Psoas muscle (tissue), 7 donors: ENCODE measurements at regions not wholly inside any gene's neighbourhood (a gene's known extent, or its start where the extent isn't known, plus 50 kb on each side); places are given as distances from the start of the nearest gene placed in this dataset.

Experiments
- ATAC-seq, 4 donors: fragments of 200-7000 bp; cut with Tn5 transposase; one replicate each; pipeline ENCODE4 v1.9.1; 2020; ENCODE audit warnings: moderate library complexity in 3 of 4, mild to moderate bottlenecking in 2 of 4
- DNase-seq, 2 donors: peaks; one replicate each; pipeline ENCODE4 v3.0.0-alpha.2; 2020
- H3K27ac ChIP-seq: fragments of 200-600 bp; one replicate; pipeline ENCODE4 v1.8.0; 2022
- H3K27me3 ChIP-seq, 3 donors: fragments of 200-600 bp in 1 of 3; one replicate each; pipeline versions ENCODE4 v1.6.1 to v1.8.0; 2013 to 2022; ENCODE audit warnings: low read length in 2 of 3, mild to moderate bottlenecking in 2 of 3, moderate library complexity in 1 of 3; ENCODE audit not compliant: insufficient read depth in 3 of 3
- H3K36me3 ChIP-seq, 2 donors: fragments of 200-600 bp in 1 of 2; one replicate each; pipeline versions ENCODE4 v1.6.1 to v1.8.0; 2013 to 2022; ENCODE audit warnings: low read depth in 1 of 2, mild to moderate bottlenecking in 1 of 2, moderate library complexity in 1 of 2; ENCODE audit not compliant: insufficient read depth in 1 of 2
- H3K4me1 ChIP-seq: fragments of 200-600 bp; one replicate; pipeline ENCODE4 v1.8.0; 2022
- H3K4me3 ChIP-seq: fragments of 200-600 bp; one replicate; pipeline ENCODE4 v1.8.0; 2022; ENCODE audit warnings: mild to moderate bottlenecking
- H3K9me3 ChIP-seq: fragments of 200-600 bp; one replicate; pipeline ENCODE4 v1.8.0; 2022
- WGBS, 3 donors: extraction: QIAGEN DNeasy Blood & Tissue Kit; methylation state at CpG; one replicate each; pipeline versions ENCODE4 v1.1.6 to v1.1.7; 2013; 5-methylcytosine and 5-hydroxymethylcytosine counted together
- intact Hi-C, 2 donors: fragments of 100-400 bp; cut with DNase I; formaldehyde crosslinking; loops; one replicate each; pipeline versions ENCODE4 v1.11.0 to v1.14.2; 2022
- TF ChIP-seq, protein P1 (sequence below): fragments of 200-600 bp; IDR thresholded peaks from one replicate; pipeline ENCODE4 v1.8.0; 2022; ENCODE audit warnings: antibody characterized with exemption
- donor health status: healthy with polysubstance abuse.
- donor health status: DM: no; HTN: no; CAD: no; lungs with moderate emphysema.
- donor health status: Bipolar disorder and iron deficiency.
- donor health status: healthy.
- donor health status: DM: yes; HTN: yes; CAD: no.
- donor health status: DM: no; HTN: no; CAD: no.
- donor health status: DM: yes; HTN: yes; CAD: no.

- intact Hi-C loops = no loop called here
- no peaks in the 10 kb centered on the region for H3K4me1 ChIP-seq
- WGBS, 3 donors = 36 to 49% (median 41%) methylated on average over 7 of the region's 7 CpGs
- TF ChIP-seq, protein P1, sequence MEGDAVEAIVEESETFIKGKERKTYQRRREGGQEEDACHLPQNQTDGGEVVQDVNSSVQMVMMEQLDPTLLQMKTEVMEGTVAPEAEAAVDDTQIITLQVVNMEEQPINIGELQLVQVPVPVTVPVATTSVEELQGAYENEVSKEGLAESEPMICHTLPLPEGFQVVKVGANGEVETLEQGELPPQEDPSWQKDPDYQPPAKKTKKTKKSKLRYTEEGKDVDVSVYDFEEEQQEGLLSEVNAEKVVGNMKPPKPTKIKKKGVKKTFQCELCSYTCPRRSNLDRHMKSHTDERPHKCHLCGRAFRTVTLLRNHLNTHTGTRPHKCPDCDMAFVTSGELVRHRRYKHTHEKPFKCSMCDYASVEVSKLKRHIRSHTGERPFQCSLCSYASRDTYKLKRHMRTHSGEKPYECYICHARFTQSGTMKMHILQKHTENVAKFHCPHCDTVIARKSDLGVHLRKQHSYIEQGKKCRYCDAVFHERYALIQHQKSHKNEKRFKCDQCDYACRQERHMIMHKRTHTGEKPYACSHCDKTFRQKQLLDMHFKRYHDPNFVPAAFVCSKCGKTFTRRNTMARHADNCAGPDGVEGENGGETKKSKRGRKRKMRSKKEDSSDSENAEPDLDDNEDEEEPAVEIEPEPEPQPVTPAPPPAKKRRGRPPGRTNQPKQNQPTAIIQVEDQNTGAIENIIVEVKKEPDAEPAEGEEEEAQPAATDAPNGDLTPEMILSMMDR = no peak
- H3K36me3 ChIP-seq = no peaks in the 10 kb centered on the region
- H3K4me3 ChIP-seq = no peak overlapping the region
- peaks cover 0 to 5% (median 0%) of the 10 kb centered on the region in 3 donors for H3K27me3 ChIP-seq
- no peaks in the 10 kb centered on the region for H3K9me3 ChIP-seq
- no peak for ATAC-seq
- DNase-seq = no peak
- H3K27ac ChIP-seq = no peak overlapping the region
Observed at GRCh38 chr13:29934531-29935308, 84.3 kb upstream of the UBL3 start.

DNA sequence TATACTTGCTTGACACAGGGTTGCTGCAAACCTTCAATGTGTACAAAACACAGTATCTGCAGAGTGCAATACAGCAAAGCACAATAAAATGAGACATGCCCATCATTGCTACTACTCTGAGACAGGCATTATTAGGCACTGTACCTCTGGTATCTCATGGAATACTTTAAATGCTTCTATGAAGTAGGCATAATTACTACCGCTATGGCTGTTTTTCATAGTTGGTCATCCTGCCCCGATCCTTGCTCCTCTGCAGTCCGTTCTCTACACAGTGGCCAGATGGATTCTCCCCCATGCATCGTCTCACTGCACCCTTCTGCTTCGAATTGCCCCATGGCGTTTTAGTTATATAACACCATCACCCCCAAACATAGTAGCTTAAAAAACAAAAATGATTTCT is 83.0 kb upstream of the UBL3 start:
- DNase-seq (no peak), ATAC-seq (no peak)
- TF ChIP-seq, protein P1 = no peak
- Histone ChIP-seq H3K27me3 (peaks cover 0 to 5% (median 0%) of the 10 kb centered on the region in 3 donors), H3K4me1 (no peaks in the 10 kb centered on the region), H3K9me3 (no peaks in the 10 kb centered on the region), H3K27ac (no peak overlapping the region), H3K4me3 (no peak overlapping the region), H3K36me3 (no peaks in the 10 kb centered on the region)
- 97 to 99% (median 98%) methylated on average over 6 of the region's 6 CpGs for WGBS, 3 donors
- intact Hi-C loops = no loop called here

GRCh38 chr13:29931696-29932095 is 81.3 kb upstream of the UBL3 start:
- Histone ChIP-seq H3K36me3 (no peaks in the 10 kb centered on the region), H3K27ac (no peak overlapping the region), H3K27me3 (no peaks in the 10 kb centered on the region), H3K4me1 (no peaks in the 10 kb centered on the region), H3K4me3 (no peak overlapping the region), H3K9me3 (no peaks in the 10 kb centered on the region)
- ATAC-seq (no peak), DNase-seq (no peak)
- intact Hi-C loops = no loop called here
- TF ChIP-seq, protein P1 = no peak

- peaks cover 1% of the 10 kb centered on the region for H3K4me1 ChIP-seq
- H3K27me3 ChIP-seq = no peaks in the 10 kb centered on the region
- no peak for DNase-seq
- no peaks in the 10 kb centered on the region for H3K9me3 ChIP-seq
- WGBS, 3 donors = 78 to 81% (median 81%) methylated on average over 10 of the region's 10 CpGs
- no peaks in the 10 kb centered on the region for H3K36me3 ChIP-seq
- intact Hi-C loops = loop anchor here in 1 of 2 donors (10.0 kb wide), 1 partner anchor 154 kb away; no protein-coding TSS in a partner anchor
- H3K4me3 ChIP-seq = no peak overlapping the region
- ATAC-seq = no peak
- H3K27ac ChIP-seq = no peak overlapping the region
- TF ChIP-seq, protein P1 = no peak
Observed at GRCh38 chr13:29929062-29929847, 78.8 kb upstream of the UBL3 start.
